ENCODE measurements at regions not wholly inside any gene's neighbourhood (a gene's known extent, or its start where the extent isn't known, plus 50 kb on each side); places are given as distances from the start of the nearest gene placed in this dataset.

DNA sequence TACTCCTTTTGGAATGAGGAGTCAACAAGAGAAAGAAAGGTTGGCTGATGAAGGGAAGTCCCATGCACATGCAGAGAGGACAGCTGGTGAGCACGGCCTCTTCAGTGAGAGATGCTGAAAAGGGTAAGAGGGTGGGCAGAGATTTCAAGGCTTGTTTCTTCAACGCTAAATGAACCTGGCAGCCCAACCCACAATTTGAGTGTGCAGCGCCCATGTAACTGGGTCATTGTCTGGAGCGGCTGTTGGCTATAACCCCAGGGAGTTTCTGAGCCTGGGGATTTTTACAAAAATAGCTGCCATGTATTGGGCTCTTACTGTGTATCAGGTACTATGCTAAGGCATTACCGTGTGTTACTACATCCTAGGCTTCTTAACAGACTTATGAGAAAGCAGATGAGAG, 594.1 kb downstream of the ETS1 start:
- Histone ChIP-seq H3K36me3 (ENCODE audit: control insufficient read depth in 4 of 4, insufficient read depth in 4 of 4, low read length in 4 of 4) (no peaks in the 10 kb centered on the region), H3K9me3 (ENCODE audit: control insufficient read depth in 4 of 4, insufficient read depth in 3 of 4, low read length in 3 of 4) (peaks cover 0 to 2% (median 0%) of the 10 kb centered on the region in 4 donors), H3K27me3 (ENCODE audit: control insufficient read depth in 3 of 3, insufficient read depth in 3 of 3, low read length in 2 of 3) (no peaks in the 10 kb centered on the region), H3K4me3 (no peak overlapping the region), H3K27ac (ENCODE audit: low read depth in 1 of 2, low read length in 1 of 2) (no peak overlapping the region), H3K9ac (ENCODE audit: insufficient read depth in 1 of 2, low read length in 2 of 2) (no peak overlapping the region), H3K4me1 (ENCODE audit: control insufficient read depth in 5 of 5, insufficient read depth in 5 of 5, low read length in 5 of 5) (no peaks in the 10 kb centered on the region)
- TF ChIP-seq, protein P1, sequence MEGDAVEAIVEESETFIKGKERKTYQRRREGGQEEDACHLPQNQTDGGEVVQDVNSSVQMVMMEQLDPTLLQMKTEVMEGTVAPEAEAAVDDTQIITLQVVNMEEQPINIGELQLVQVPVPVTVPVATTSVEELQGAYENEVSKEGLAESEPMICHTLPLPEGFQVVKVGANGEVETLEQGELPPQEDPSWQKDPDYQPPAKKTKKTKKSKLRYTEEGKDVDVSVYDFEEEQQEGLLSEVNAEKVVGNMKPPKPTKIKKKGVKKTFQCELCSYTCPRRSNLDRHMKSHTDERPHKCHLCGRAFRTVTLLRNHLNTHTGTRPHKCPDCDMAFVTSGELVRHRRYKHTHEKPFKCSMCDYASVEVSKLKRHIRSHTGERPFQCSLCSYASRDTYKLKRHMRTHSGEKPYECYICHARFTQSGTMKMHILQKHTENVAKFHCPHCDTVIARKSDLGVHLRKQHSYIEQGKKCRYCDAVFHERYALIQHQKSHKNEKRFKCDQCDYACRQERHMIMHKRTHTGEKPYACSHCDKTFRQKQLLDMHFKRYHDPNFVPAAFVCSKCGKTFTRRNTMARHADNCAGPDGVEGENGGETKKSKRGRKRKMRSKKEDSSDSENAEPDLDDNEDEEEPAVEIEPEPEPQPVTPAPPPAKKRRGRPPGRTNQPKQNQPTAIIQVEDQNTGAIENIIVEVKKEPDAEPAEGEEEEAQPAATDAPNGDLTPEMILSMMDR (IDR thresholded peaks at IDR 0.05; ENCODE audit: control extremely low read depth, extremely low read depth) = no peak
- ATAC-seq (ENCODE audit: insufficient read depth, low FRiP score) = no peak
- WGBS, 2 donors = 86% methylated on average over 5 of the region's 5 CpGs
- DNase-seq = no peak

DNA sequence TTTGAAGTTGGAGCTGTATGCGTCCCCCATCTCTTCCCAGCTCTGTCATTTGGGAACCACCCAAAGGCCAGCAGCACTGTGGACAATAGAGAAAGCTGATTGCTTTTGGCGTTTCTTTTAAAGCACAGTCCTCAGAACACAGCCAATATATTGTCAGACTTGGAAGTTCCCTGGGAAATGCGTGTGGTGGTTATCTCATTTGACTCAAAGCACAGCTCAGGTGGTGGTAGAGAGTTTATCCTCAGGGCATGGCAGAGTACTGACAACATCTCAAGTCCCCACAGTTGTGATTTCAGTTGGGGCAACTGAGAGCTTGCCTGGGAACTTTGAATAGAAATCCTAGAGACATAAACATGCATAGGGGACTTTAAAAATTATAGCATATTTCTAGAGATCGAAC, 601.3 kb downstream of the ETS1 start:
- no peak for ATAC-seq (ENCODE audit: insufficient read depth, low FRiP score)
- Histone ChIP-seq H3K9ac (ENCODE audit: insufficient read depth in 1 of 2, low read length in 2 of 2) (no peak overlapping the region), H3K27ac (ENCODE audit: low read depth in 1 of 2, low read length in 1 of 2) (no peak overlapping the region), H3K27me3 (ENCODE audit: control insufficient read depth in 3 of 3, insufficient read depth in 3 of 3, low read length in 2 of 3) (no peaks in the 10 kb centered on the region), H3K36me3 (ENCODE audit: control insufficient read depth in 4 of 4, insufficient read depth in 4 of 4, low read length in 4 of 4) (no peaks in the 10 kb centered on the region), H3K9me3 (ENCODE audit: control insufficient read depth in 4 of 4, insufficient read depth in 3 of 4, low read length in 3 of 4) (peaks cover 0 to 6% (median 0%) of the 10 kb centered on the region in 4 donors), H3K4me3 (no peak overlapping the region), H3K4me1 (ENCODE audit: control insufficient read depth in 5 of 5, insufficient read depth in 5 of 5, low read length in 5 of 5) (no peaks in the 10 kb centered on the region)
- DNase-seq = no peak
- TF ChIP-seq, protein P1 (IDR thresholded peaks at IDR 0.05; ENCODE audit: control extremely low read depth, extremely low read depth) = no peak
- 83 to 90% methylated on average over 4 of the region's 4 CpGs for whole genome bisulfite sequencing, 2 donors

DNA sequence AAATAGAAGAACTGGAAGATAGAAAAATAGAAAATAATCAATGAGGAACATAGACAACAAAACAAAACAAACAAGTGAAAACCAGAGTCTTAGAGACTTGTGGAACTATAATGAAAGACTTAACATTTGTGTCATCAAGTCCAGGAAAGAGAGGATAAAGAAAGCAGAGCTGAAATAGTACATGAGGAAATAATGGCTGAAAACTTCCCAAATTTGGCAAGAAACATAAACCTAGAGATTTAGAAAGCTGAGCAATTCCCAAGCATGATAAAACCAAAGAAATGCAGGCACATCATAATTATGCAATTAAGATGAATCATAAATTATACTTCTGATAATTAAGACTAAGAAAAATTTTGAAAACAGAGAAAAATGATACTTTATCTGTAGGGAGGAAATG, 614.5 kb downstream of the ETS1 start:
- H3K4me1 ChIP-seq (ENCODE audit: control insufficient read depth in 5 of 5, insufficient read depth in 5 of 5, low read length in 5 of 5) = no peaks in the 10 kb centered on the region
- no peak overlapping the region for H3K27ac ChIP-seq (ENCODE audit: low read depth in 1 of 2, low read length in 1 of 2)
- H3K9me3 ChIP-seq (ENCODE audit: control insufficient read depth in 4 of 4, insufficient read depth in 3 of 4, low read length in 3 of 4) = no peaks in the 10 kb centered on the region
- no peak overlapping the region for H3K9ac ChIP-seq (ENCODE audit: insufficient read depth in 1 of 2, low read length in 2 of 2)
- TF ChIP-seq, protein P1 (IDR thresholded peaks at IDR 0.05; ENCODE audit: control extremely low read depth, extremely low read depth) = no peak
- H3K27me3 ChIP-seq (ENCODE audit: control insufficient read depth in 3 of 3, insufficient read depth in 3 of 3, low read length in 2 of 3) = no peaks in the 10 kb centered on the region
- H3K36me3 ChIP-seq (ENCODE audit: control insufficient read depth in 4 of 4, insufficient read depth in 4 of 4, low read length in 4 of 4) = no peaks in the 10 kb centered on the region
- ATAC-seq (ENCODE audit: insufficient read depth, low FRiP score) = no peak
- no peak overlapping the region for H3K4me3 ChIP-seq
- DNase-seq = no peak

DNA sequence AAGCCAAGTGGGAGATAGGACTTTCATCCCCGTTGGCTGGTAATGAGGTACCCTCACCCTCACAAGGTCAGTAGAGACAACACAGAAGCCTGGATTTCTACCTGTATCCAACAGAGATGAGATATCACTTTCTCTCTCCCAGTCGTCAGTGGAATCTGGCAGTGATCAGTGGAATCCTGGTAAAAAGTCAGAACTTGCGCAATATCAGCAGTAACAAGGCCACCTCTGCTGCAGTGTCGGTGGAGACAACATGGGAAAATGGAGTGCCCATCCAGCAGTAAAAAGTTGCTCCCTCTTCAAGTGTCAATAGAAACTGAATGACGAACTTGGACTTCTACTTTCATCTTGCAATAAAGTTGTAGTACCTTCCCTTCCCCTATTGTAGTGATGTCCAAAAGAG, 615.9 kb downstream of the ETS1 start:
- Histone ChIP-seq H3K36me3 (ENCODE audit: control insufficient read depth in 4 of 4, insufficient read depth in 4 of 4, low read length in 4 of 4) (no peaks in the 10 kb centered on the region), H3K4me3 (no peak overlapping the region), H3K27me3 (ENCODE audit: control insufficient read depth in 3 of 3, insufficient read depth in 3 of 3, low read length in 2 of 3) (no peaks in the 10 kb centered on the region), H3K4me1 (ENCODE audit: control insufficient read depth in 5 of 5, insufficient read depth in 5 of 5, low read length in 5 of 5) (no peaks in the 10 kb centered on the region), H3K9me3 (ENCODE audit: control insufficient read depth in 4 of 4, insufficient read depth in 3 of 4, low read length in 3 of 4) (no peaks in the 10 kb centered on the region), H3K9ac (ENCODE audit: insufficient read depth in 1 of 2, low read length in 2 of 2) (no peak overlapping the region), H3K27ac (ENCODE audit: low read depth in 1 of 2, low read length in 1 of 2) (no peak overlapping the region)
- DNase-seq = no peak
- TF ChIP-seq, protein P1 (IDR thresholded peaks at IDR 0.05; ENCODE audit: control extremely low read depth, extremely low read depth) = no peak
- 94 to 99% methylated on average over 5 of the region's 5 CpGs for WGBS, 2 donors
- no peak for ATAC-seq (ENCODE audit: insufficient read depth, low FRiP score)
